ENCODE measurements at regions not wholly inside any gene's neighbourhood (a gene's known extent, or its start where the extent isn't known, plus 50 kb on each side); places are given as distances from the start of the nearest gene placed in this dataset.
"Not testable (repeated sequence)": the region's sequence is repeated elsewhere in the genome, so short reads cannot be mapped to it uniquely, and the experiment has no call there.

DNA sequence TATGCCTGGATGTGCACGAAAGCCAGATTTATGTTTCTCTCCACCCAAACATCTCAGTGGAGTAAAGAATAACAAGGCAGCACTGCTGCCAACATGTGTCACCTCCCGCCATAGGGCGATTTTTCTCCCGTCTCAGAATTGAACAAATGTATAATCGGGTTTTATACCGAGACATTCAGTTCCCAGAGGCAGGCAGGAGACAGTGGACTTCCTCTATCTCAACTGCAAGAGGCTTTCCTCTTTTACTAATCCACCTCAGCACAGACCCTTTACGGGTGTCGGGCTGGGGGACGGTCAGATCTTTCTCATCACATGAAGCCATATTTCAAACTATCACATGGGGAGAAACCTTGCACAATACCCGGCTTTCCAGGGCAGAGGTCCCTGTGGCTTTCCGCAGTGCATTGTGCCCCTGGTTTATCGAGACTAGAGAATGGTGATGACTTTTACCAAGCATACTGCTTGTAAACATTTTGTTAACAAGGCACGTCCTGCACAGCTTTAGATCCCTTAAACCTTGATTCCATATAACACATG lies 124.2 kb upstream of the ZNF184 start:
- not testable (repeated sequence) for TF ChIP-seq EZH2 (IDR thresholded peaks at IDR 0.05; ENCODE audit: insufficient read depth, low read length); CTCF (IDR thresholded peaks at IDR 0.05; ENCODE audit: insufficient read depth, low read depth, low read length)

Data from astrocyte (in vitro differentiated cells and primary cell).